Right cardiac atrium (tissue), 5 donors: ENCODE measurements at regions not wholly inside any gene's neighbourhood (a gene's known extent, or its start where the extent isn't known, plus 50 kb on each side); places are given as distances from the start of the nearest gene placed in this dataset.

Experiments used
- ATAC-seq, 2 donors: fragments of 200-7000 bp; cut with Tn5 transposase; one replicate each; pipeline versions ENCODE4 v1.8.0 to v1.9.1; 2020; ENCODE audit warnings: moderate library complexity in 2 of 2, mild to moderate bottlenecking in 1 of 2
- DNase-seq, 3 donors: peaks; one replicate each; pipeline ENCODE4 v3.0.0-alpha.2; 2020
- H3K27ac ChIP-seq: one replicate; pipeline ENCODE4 v1.5.1; 2013; ENCODE audit warnings: mild to moderate bottlenecking, low read length, control low read depth, moderate library complexity
- H3K27me3 ChIP-seq: one replicate; pipeline ENCODE4 v1.6.1; 2013; ENCODE audit not compliant: control insufficient read depth, insufficient read depth
- H3K4me1 ChIP-seq: one replicate; pipeline ENCODE4 v1.6.1; 2013; ENCODE audit warnings: low read length; ENCODE audit not compliant: control insufficient read depth, insufficient read depth
- H3K4me3 ChIP-seq: one replicate; pipeline ENCODE4 v1.5.1; 2013; ENCODE audit warnings: low read length, control low read depth
- H3K9me3 ChIP-seq: one replicate; pipeline ENCODE4 v1.6.1; 2013; ENCODE audit warnings: low read length; ENCODE audit not compliant: control insufficient read depth
- WGBS: extraction: QIAGEN DNeasy Blood & Tissue Kit; methylation state at CpG from one replicate; pipeline ENCODE4 v1.1.7; 2013; 5-methylcytosine and 5-hydroxymethylcytosine counted together
- intact Hi-C, 4 donors: fragments of 100-400 bp; cut with DNase I; formaldehyde crosslinking; loops; one replicate each; pipeline versions ENCODE4 v1.11.0 to v1.14.0; 2022 to 2023
- donor health status: healthy with polysubstance abuse.
- donor health status: DM: no; HTN: yes; CAD: no.
- donor health status: DM: no; HTN: no; CAD: no.
- donor health status: DM: no; HTN: yes; CAD: no; lungs with severe emphysema.
- donor health status: DM: yes; HTN: yes; CAD: no.

- 35% methylated on average over 3 of the region's 3 CpGs for WGBS
- H3K27ac ChIP-seq, result no peak overlapping the region
- H3K4me1 ChIP-seq, result no peaks in the 10 kb centered on the region
- no peaks in the 10 kb centered on the region for H3K27me3 ChIP-seq
- DNase-seq (no peak), ATAC-seq (no peak)
- intact Hi-C loops, result no loop called here
- no peak overlapping the region for H3K4me3 ChIP-seq
- no peaks in the 10 kb centered on the region for H3K9me3 ChIP-seq
Measured at GRCh38 chr18:1618364-1618763, 713.7 kb downstream of the ADCYAP1 start.

GRCh38 chr18:1619507-1619906 lies 714.8 kb downstream of the ADCYAP1 start:
- Histone ChIP-seq H3K27ac (no peak overlapping the region), H3K9me3 (no peaks in the 10 kb centered on the region), H3K4me3 (no peak overlapping the region), H3K27me3 (no peaks in the 10 kb centered on the region), H3K4me1 (no peaks in the 10 kb centered on the region)
- ATAC-seq (no peak), DNase-seq (no peak)
- intact Hi-C loops, result no loop called here
- 55% methylated on average over 5 of the region's 5 CpGs for WGBS

GRCh38 chr18:1624612-1625011 lies 719.9 kb downstream of the ADCYAP1 start:
- WGBS, result 59% methylated on average over 2 of the region's 2 CpGs
- H3K4me3 ChIP-seq, result no peak overlapping the region
- no peaks in the 10 kb centered on the region for H3K27me3 ChIP-seq
- H3K27ac ChIP-seq, result no peak overlapping the region
- H3K9me3 ChIP-seq, result no peaks in the 10 kb centered on the region
- DNase-seq, result no peak
- no peak for ATAC-seq
- intact Hi-C loops, result no loop called here
- no peaks in the 10 kb centered on the region for H3K4me1 ChIP-seq

- 48% methylated on average over 1 of the region's 1 CpG for WGBS
- ATAC-seq (no peak), DNase-seq (no peak)
- Histone ChIP-seq H3K4me3 (no peak overlapping the region), H3K9me3 (no peaks in the 10 kb centered on the region), H3K27me3 (no peaks in the 10 kb centered on the region), H3K4me1 (no peaks in the 10 kb centered on the region), H3K27ac (no peak overlapping the region)
- intact Hi-C loops, result no loop called here
Measured at GRCh38 chr18:1627494-1627893, 722.8 kb downstream of the ADCYAP1 start.

GRCh38 chr18:1648712-1649111 lies 744.0 kb downstream of the ADCYAP1 start:
- Histone ChIP-seq H3K27me3 (no peaks in the 10 kb centered on the region), H3K9me3 (no peaks in the 10 kb centered on the region), H3K4me3 (no peak overlapping the region), H3K27ac (no peak overlapping the region), H3K4me1 (no peaks in the 10 kb centered on the region)
- ATAC-seq, result peak; percentile 46 to 55
- intact Hi-C loops, result no loop called here
- no peak for DNase-seq
- WGBS, result 32% methylated on average over 2 of the region's 2 CpGs

GRCh38 chr18:1652018-1652417 lies 747.3 kb downstream of the ADCYAP1 start:
- ATAC-seq, result no peak
- WGBS, result 76% methylated on average over 2 of the region's 2 CpGs
- H3K9me3 ChIP-seq, result no peaks in the 10 kb centered on the region

GRCh38 chr18:1653873-1654272 lies 749.2 kb downstream of the ADCYAP1 start:
- Histone ChIP-seq H3K27me3 (no peaks in the 10 kb centered on the region), H3K4me1 (no peaks in the 10 kb centered on the region), H3K4me3 (no peak overlapping the region), H3K9me3 (no peaks in the 10 kb centered on the region), H3K27ac (no peak overlapping the region)
- intact Hi-C loops, result no loop called here
- DNase-seq (no peak), ATAC-seq (no peak)
- 69% methylated on average over 4 of the region's 4 CpGs for WGBS

More at GRCh38 chr18:1652018-1652417, 747.3 kb downstream of the ADCYAP1 start:
- Histone ChIP-seq H3K27me3 (no peaks in the 10 kb centered on the region), H3K27ac (no peak overlapping the region), H3K4me1 (no peaks in the 10 kb centered on the region), H3K4me3 (no peak overlapping the region)
- DNase-seq, result no peak
- intact Hi-C loops, result no loop called here

- Histone ChIP-seq H3K4me1 (no peaks in the 10 kb centered on the region), H3K9me3 (no peaks in the 10 kb centered on the region), H3K4me3 (no peak overlapping the region), H3K27me3 (no peaks in the 10 kb centered on the region), H3K27ac (no peak overlapping the region)
- no peak for ATAC-seq
- intact Hi-C loops, result no loop called here
- DNase-seq, result no peak
- WGBS, result 88% methylated on average over 1 of the region's 1 CpG
Measured at GRCh38 chr18:1657876-1658275, 753.2 kb downstream of the ADCYAP1 start.

GRCh38 chr18:1658908-1659566 lies 754.4 kb downstream of the ADCYAP1 start:
- DNase-seq, result no peak
- Histone ChIP-seq H3K4me1 (no peaks in the 10 kb centered on the region), H3K4me3 (no peak overlapping the region), H3K27me3 (no peaks in the 10 kb centered on the region), H3K27ac (no peak overlapping the region), H3K9me3 (no peaks in the 10 kb centered on the region)
- ATAC-seq, result no peak
- intact Hi-C loops, result no loop called here
- WGBS, result 41% methylated on average over 9 of the region's 9 CpGs

GRCh38 chr18:1663879-1664705 lies 759.4 kb downstream of the ADCYAP1 start:
- WGBS, result 51% methylated on average over 12 of the region's 12 CpGs
- intact Hi-C loops, result no loop called here
- Histone ChIP-seq H3K4me1 (no peaks in the 10 kb centered on the region), H3K27ac (no peak overlapping the region), H3K27me3 (no peaks in the 10 kb centered on the region), H3K9me3 (no peaks in the 10 kb centered on the region), H3K4me3 (no peak overlapping the region)
- DNase-seq (peak; percentile 51 to 83 (median 72)), ATAC-seq (peak in 1 of 2 donors; percentile 48)

GRCh38 chr18:1665079-1665478 lies 760.4 kb downstream of the ADCYAP1 start:
- Histone ChIP-seq H3K27ac (peak overlapping the region; percentile 58), H3K4me1 (no peaks in the 10 kb centered on the region), H3K9me3 (no peaks in the 10 kb centered on the region), H3K27me3 (no peaks in the 10 kb centered on the region), H3K4me3 (no peak overlapping the region)
- DNase-seq (no peak), ATAC-seq (no peak)
- intact Hi-C loops, result no loop called here
- 19% methylated on average over 1 of the region's 1 CpG for WGBS
